ENCODE measurements at regions not wholly inside any gene's neighbourhood (a gene's known extent, or its start where the extent isn't known, plus 50 kb on each side); places are given as distances from the start of the nearest gene placed in this dataset.

DNA sequence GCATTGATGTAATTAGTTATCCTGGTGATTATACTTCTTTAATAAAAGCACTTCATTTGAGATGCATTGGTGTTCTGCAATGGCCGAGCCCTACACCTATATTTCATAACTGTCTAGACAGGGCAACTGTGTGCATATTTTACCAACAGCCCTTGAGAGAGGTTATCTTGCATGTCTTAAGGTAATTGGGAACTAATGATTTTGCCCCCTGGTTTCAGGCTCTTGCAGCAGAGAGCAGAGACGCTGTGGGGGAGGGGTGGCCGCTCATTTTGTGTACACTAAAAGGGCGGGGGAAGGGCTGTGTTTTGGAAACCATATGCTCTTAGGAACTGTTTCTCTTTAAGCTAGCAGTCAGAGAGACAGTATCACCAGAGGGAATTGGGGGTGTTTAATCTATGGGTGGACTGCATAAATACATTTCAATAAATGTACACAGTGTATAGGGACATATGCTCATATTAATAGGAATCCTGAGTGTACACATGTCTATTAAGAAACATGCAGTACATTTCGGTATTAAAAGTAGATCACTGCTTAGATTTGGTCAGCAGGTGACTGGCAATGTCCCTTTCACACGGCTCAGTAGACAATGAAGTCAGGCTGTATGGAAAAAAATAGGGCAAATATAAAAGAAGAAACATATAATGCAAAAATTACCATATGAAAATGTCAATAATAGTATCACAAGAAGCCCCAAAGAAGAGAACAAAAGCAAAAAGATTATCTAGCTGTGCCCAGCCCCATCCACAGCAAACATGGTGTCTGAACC, 402.9 kb upstream of the CITED2 start:
- no peaks in the 10 kb centered on the region for H3K9me3 Mint-ChIP-seq
- Histone ChIP-seq H3K27me3 (replicated peaks in 1 of 2; ENCODE audit: control insufficient read depth in 2 of 2, extremely low read depth in 1 of 2, insufficient read depth in 2 of 2, low read length in 1 of 2) (no peaks in the 10 kb centered on the region), H3K36me3 (ENCODE audit: control insufficient read depth in 2 of 2, extremely low read depth in 1 of 2, insufficient read depth in 1 of 2, low read length in 1 of 2) (no peaks in the 10 kb centered on the region), H3K4me3 (ENCODE audit: control insufficient read depth in 1 of 2, extremely low read depth in 1 of 2, low read length in 1 of 2) (no peak overlapping the region), H3K9me3 (no peaks in the 10 kb centered on the region), H3K27ac (ENCODE audit: low read length) (no peak overlapping the region), H3K4me1 (ENCODE audit: control insufficient read depth in 1 of 2, extremely low read depth in 1 of 2, insufficient read depth in 2 of 2, low read length in 2 of 2) (no peaks in the 10 kb centered on the region)
- ChIA-PET POLR2A (interaction anchor here in 1 of 2 donors (0.6 kb wide), 1 partner anchor 396 kb away, joined by 6 read pairs; no protein-coding TSS in a partner anchor), CTCF (no interaction called here)
- H3K4me3 Mint-ChIP-seq = no peak overlapping the region
- H3K27me3 Mint-ChIP-seq = peaks cover 2 to 11% of the 10 kb centered on the region in 2 donors
- WGBS (ENCODE audit: insufficient coverage) = 100% methylated on average over 3 of the region's 6 CpGs
- no peaks in the 10 kb centered on the region for H3K36me3 Mint-ChIP-seq
- no peak for DNase-seq
- H3K4me1 Mint-ChIP-seq = no peaks in the 10 kb centered on the region
- ATAC-seq (replicated peaks in 1 of 4) = no peak
- H3K27ac Mint-ChIP-seq = no peak overlapping the region

DNA sequence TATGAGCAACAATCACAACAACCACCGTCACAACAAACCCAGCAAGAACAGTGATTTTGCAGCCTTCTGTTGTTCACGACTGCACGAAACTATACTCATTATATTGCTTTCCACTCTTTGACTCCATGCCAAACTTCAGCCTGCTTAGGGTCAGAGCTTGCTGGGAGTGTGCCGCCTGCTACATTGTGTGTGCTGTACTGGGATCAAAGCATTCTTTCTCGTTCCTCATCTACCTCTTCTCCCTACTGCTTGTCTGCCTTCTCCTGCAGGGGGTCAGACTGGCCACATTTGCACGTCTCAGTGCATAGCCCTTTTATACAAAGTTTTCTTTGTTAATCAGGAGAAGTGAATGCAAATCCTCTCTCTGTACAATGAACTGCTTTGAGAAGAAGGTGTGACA, 401.6 kb upstream of the CITED2 start:
- H3K9me3 ChIP-seq = no peaks in the 10 kb centered on the region
- CTCF ChIA-PET = no interaction called here
- H3K4me1 ChIP-seq (ENCODE audit: control insufficient read depth in 1 of 2, extremely low read depth in 1 of 2, insufficient read depth in 2 of 2, low read length in 2 of 2) = no peaks in the 10 kb centered on the region
- Mint-ChIP-seq H3K27ac (no peak overlapping the region), H3K27me3 (peaks cover 2 to 11% of the 10 kb centered on the region in 2 donors), H3K4me1 (no peaks in the 10 kb centered on the region), H3K4me3 (no peak overlapping the region), H3K36me3 (no peaks in the 10 kb centered on the region), H3K9me3 (no peaks in the 10 kb centered on the region)
- DNase-seq (no peak), ATAC-seq (replicated peaks in 1 of 4) (no peak)
- H3K36me3 ChIP-seq (ENCODE audit: control insufficient read depth in 2 of 2, extremely low read depth in 1 of 2, insufficient read depth in 1 of 2, low read length in 1 of 2) = no peaks in the 10 kb centered on the region
- no peak overlapping the region for H3K27ac ChIP-seq (ENCODE audit: low read length)
- no peak overlapping the region for H3K4me3 ChIP-seq (ENCODE audit: control insufficient read depth in 1 of 2, extremely low read depth in 1 of 2, low read length in 1 of 2)
- H3K27me3 ChIP-seq (replicated peaks in 1 of 2; ENCODE audit: control insufficient read depth in 2 of 2, extremely low read depth in 1 of 2, insufficient read depth in 2 of 2, low read length in 1 of 2) = no peaks in the 10 kb centered on the region
- WGBS (ENCODE audit: insufficient coverage) = 80% methylated on average over 1 of the region's 6 CpGs
- POLR2A ChIA-PET = no interaction called here

DNA sequence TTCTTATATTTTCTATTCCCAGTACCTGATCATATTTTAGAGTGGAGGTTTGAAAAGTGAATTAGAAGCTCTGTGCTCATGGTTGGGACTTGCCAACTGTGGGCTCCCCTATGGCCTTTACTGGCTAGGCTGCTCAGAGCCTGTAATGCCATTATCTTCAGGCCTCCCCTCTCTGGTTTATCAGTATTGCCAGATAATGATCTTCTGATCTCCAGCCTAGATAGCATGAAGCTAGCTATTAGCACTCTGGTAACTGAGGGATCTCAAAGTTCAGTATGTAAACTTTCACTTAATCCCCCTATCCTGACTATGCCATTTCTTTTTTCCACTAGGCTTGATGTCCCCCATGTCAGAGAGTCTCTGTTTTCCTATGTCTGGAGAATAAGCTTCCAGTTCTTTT, 393.7 kb upstream of the CITED2 start:
- no peaks in the 10 kb centered on the region for H3K9me3 ChIP-seq
- no peak for ATAC-seq (replicated peaks in 1 of 4)

DNA sequence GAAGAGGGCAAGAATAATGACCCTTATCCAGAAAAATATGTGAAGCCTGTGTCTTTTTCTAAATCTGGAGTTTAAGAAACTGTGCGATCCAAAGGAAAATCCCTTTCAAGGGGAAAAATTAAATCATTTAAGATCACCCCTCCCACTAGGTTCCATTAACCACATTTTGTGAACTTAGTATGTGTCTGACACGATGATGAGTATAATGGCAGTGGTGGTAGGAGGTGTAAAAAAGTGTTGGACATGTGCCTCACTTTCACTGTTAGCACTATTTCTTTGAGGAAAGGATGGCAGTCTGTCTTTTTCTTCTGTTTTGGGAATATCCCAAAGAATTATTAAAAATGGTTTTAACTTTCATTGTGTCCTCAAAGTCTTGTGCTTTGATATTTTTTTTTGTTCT, 392.3 kb upstream of the CITED2 start:
- DNase-seq = no peak
- Histone ChIP-seq H3K36me3 (ENCODE audit: control insufficient read depth in 2 of 2, extremely low read depth in 1 of 2, insufficient read depth in 1 of 2, low read length in 1 of 2) (no peaks in the 10 kb centered on the region), H3K4me1 (ENCODE audit: control insufficient read depth in 1 of 2, extremely low read depth in 1 of 2, insufficient read depth in 2 of 2, low read length in 2 of 2) (no peaks in the 10 kb centered on the region), H3K4me3 (ENCODE audit: control insufficient read depth in 1 of 2, extremely low read depth in 1 of 2, low read length in 1 of 2) (no peak overlapping the region), H3K9me3 (no peaks in the 10 kb centered on the region), H3K27ac (ENCODE audit: low read length) (no peak overlapping the region), H3K27me3 (replicated peaks in 1 of 2; ENCODE audit: control insufficient read depth in 2 of 2, extremely low read depth in 1 of 2, insufficient read depth in 2 of 2, low read length in 1 of 2) (no peaks in the 10 kb centered on the region)
- Mint-ChIP-seq H3K4me1 (peaks cover 0 to 10% (median 5%) of the 10 kb centered on the region in 3 donors), H3K36me3 (no peaks in the 10 kb centered on the region), H3K27ac (no peak overlapping the region), H3K9me3 (no peaks in the 10 kb centered on the region), H3K27me3 (no peaks in the 10 kb centered on the region), H3K4me3 (no peak overlapping the region)
- POLR2A ChIA-PET = no interaction called here
- ATAC-seq (replicated peaks in 1 of 4) = no peak
- no CpG with 5 or more reads among the region's 2 CpGs for WGBS (ENCODE audit: insufficient coverage)
- CTCF ChIA-PET = interaction anchor here in 1 of 2 donors (0.5 kb wide), 1 partner anchor 1653 kb away, joined by 7 read pairs; no protein-coding TSS in a partner anchor

More for the DNA sequence above, 393.7 kb upstream of the CITED2 start:
- peaks cover 0 to 10% (median 5%) of the 10 kb centered on the region in 3 donors for H3K4me1 Mint-ChIP-seq
- no peak overlapping the region for H3K4me3 Mint-ChIP-seq
- H3K27ac Mint-ChIP-seq = no peak overlapping the region
- DNase-seq = no peak
- no peaks in the 10 kb centered on the region for H3K27me3 Mint-ChIP-seq
- Histone ChIP-seq H3K4me3 (ENCODE audit: control insufficient read depth in 1 of 2, extremely low read depth in 1 of 2, low read length in 1 of 2) (no peak overlapping the region), H3K27me3 (replicated peaks in 1 of 2; ENCODE audit: control insufficient read depth in 2 of 2, extremely low read depth in 1 of 2, insufficient read depth in 2 of 2, low read length in 1 of 2) (no peaks in the 10 kb centered on the region), H3K4me1 (ENCODE audit: control insufficient read depth in 1 of 2, extremely low read depth in 1 of 2, insufficient read depth in 2 of 2, low read length in 2 of 2) (no peaks in the 10 kb centered on the region), H3K27ac (ENCODE audit: low read length) (no peak overlapping the region), H3K36me3 (ENCODE audit: control insufficient read depth in 2 of 2, extremely low read depth in 1 of 2, insufficient read depth in 1 of 2, low read length in 1 of 2) (no peaks in the 10 kb centered on the region)
- ChIA-PET CTCF (interaction anchor here in 1 of 2 donors (0.6 kb wide), 1 partner anchor 14 kb away, joined by 3 read pairs; no protein-coding TSS in a partner anchor), POLR2A (no interaction called here)
- H3K9me3 Mint-ChIP-seq = no peaks in the 10 kb centered on the region
- no peaks in the 10 kb centered on the region for H3K36me3 Mint-ChIP-seq

DNA sequence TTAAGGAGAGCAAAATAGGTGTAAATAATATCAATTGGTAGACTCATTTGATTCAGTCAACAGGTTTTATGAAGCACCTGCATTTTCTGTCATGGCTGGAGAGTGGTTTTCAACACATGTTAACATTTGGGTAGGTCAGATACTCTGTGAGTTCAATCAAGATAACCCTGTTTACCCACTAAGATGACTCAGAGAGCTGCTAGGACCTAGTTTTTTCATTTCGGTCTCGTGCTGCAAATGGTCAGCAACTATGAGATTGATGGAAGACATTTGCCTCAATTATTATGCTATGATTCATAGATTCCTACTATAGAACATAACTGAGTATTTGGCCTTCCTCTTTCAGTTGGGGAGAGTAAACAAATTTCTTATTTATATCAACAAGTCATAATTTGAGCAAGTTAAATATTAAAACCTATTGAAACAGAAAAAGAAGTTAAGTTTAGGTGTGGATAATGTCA, 391.4 kb upstream of the CITED2 start:
- no peak overlapping the region for H3K27ac Mint-ChIP-seq
- POLR2A ChIA-PET = no interaction called here

DNA sequence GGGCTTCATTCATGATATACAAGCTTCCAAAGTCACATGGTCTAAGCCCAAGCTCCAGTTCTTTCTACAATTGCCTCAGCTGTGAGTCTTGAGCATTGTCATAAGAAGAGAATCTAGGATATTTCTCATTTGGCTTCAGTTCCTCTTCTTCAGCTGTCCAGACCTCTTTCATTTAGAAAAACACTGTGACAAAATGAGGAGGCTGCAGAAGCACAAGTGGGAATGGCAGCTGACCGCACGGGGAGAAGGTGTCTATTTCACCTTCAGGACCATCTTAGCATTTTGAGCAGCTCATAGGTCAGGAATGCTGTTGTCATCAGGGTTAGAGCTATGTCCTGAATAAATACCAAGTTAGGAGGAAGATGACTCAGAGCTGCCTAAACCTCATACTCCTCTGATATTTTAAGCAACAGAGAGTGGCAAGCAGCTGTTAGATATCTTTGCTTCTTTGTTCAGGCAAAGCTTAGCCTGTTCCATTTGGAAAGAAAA, 390.1 kb upstream of the CITED2 start:
- Mint-ChIP-seq H3K27ac (no peak overlapping the region), H3K9me3 (no peaks in the 10 kb centered on the region), H3K4me3 (no peak overlapping the region), H3K27me3 (peaks cover 0 to 4% of the 10 kb centered on the region in 2 donors), H3K4me1 (peaks cover 0 to 10% (median 5%) of the 10 kb centered on the region in 3 donors), H3K36me3 (no peaks in the 10 kb centered on the region)
- DNase-seq (no peak), ATAC-seq (replicated peaks in 1 of 4) (peak in 1 of 4 experiments; percentile 47)
- H3K36me3 ChIP-seq (ENCODE audit: control insufficient read depth in 2 of 2, extremely low read depth in 1 of 2, insufficient read depth in 1 of 2, low read length in 1 of 2) = no peaks in the 10 kb centered on the region
- no peaks in the 10 kb centered on the region for H3K27me3 ChIP-seq (replicated peaks in 1 of 2; ENCODE audit: control insufficient read depth in 2 of 2, extremely low read depth in 1 of 2, insufficient read depth in 2 of 2, low read length in 1 of 2)
- no peaks in the 10 kb centered on the region for H3K9me3 ChIP-seq
- no peak overlapping the region for H3K27ac ChIP-seq (ENCODE audit: low read length)
- H3K4me1 ChIP-seq (ENCODE audit: control insufficient read depth in 1 of 2, extremely low read depth in 1 of 2, insufficient read depth in 2 of 2, low read length in 2 of 2) = no peaks in the 10 kb centered on the region
- 40% methylated on average over 1 of the region's 2 CpGs for WGBS (ENCODE audit: insufficient coverage)
- ChIA-PET POLR2A (interaction anchor here (0.6 kb wide), 2 partner anchors 319 to 709 kb away, joined by 3 to 6 read pairs; no protein-coding TSS in a partner anchor), CTCF (no interaction called here)
- no peak overlapping the region for H3K4me3 ChIP-seq (ENCODE audit: control insufficient read depth in 1 of 2, extremely low read depth in 1 of 2, low read length in 1 of 2)

More for the DNA sequence above, 391.4 kb upstream of the CITED2 start:
- Histone ChIP-seq H3K4me3 (ENCODE audit: control insufficient read depth in 1 of 2, extremely low read depth in 1 of 2, low read length in 1 of 2) (no peak overlapping the region), H3K27me3 (replicated peaks in 1 of 2; ENCODE audit: control insufficient read depth in 2 of 2, extremely low read depth in 1 of 2, insufficient read depth in 2 of 2, low read length in 1 of 2) (no peaks in the 10 kb centered on the region), H3K36me3 (ENCODE audit: control insufficient read depth in 2 of 2, extremely low read depth in 1 of 2, insufficient read depth in 1 of 2, low read length in 1 of 2) (no peaks in the 10 kb centered on the region), H3K27ac (ENCODE audit: low read length) (no peak overlapping the region), H3K9me3 (no peaks in the 10 kb centered on the region), H3K4me1 (ENCODE audit: control insufficient read depth in 1 of 2, extremely low read depth in 1 of 2, insufficient read depth in 2 of 2, low read length in 2 of 2) (no peaks in the 10 kb centered on the region)
- H3K27me3 Mint-ChIP-seq = no peaks in the 10 kb centered on the region
- no peak for ATAC-seq (replicated peaks in 1 of 4)
- no peaks in the 10 kb centered on the region for H3K36me3 Mint-ChIP-seq
- H3K9me3 Mint-ChIP-seq = no peaks in the 10 kb centered on the region
- WGBS (ENCODE audit: insufficient coverage) = no CpG with 5 or more reads among the region's 2 CpGs
- peaks cover 0 to 10% (median 5%) of the 10 kb centered on the region in 3 donors for H3K4me1 Mint-ChIP-seq
- DNase-seq = no peak
- CTCF ChIA-PET = no interaction called here
- no peak overlapping the region for H3K4me3 Mint-ChIP-seq

Measured in T-cell (primary cell).